NCI-H187 (cell line): ENCODE measurements at regions not wholly inside any gene's neighbourhood (a gene's known extent, or its start where the extent isn't known, plus 50 kb on each side); places are given as distances from the start of the nearest gene placed in this dataset.
"Not testable (repeated sequence)": the region's sequence is repeated elsewhere in the genome, so short reads cannot be mapped to it uniquely, and the experiment has no call there.

Source experiments
- DNase-seq, 2 experiments: peaks; one replicate each; lab custom pipeline; 2025; lab: John Stamatoyannopoulos, UW

DNA sequence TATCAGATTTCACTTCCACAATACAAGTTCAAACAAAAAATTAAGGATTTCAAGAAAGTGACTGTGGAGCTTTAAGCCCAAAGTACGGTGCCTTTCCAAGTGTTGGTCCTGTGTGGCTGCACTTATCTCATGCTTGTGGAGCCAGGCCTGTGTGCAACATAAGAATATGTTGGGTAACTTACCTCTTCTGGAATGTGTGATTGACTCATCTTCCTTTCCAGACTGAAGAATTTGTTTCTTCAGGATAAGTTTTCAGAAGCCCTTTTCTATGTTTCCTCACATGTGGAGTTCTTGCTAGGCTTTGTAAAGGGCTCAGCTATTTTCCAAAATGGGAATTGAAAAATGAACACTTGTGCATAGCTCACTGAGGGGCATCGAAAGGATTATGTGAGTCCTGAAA is 485.1 kb upstream of the PAPPA start:
- DNase-seq: no peak

DNA sequence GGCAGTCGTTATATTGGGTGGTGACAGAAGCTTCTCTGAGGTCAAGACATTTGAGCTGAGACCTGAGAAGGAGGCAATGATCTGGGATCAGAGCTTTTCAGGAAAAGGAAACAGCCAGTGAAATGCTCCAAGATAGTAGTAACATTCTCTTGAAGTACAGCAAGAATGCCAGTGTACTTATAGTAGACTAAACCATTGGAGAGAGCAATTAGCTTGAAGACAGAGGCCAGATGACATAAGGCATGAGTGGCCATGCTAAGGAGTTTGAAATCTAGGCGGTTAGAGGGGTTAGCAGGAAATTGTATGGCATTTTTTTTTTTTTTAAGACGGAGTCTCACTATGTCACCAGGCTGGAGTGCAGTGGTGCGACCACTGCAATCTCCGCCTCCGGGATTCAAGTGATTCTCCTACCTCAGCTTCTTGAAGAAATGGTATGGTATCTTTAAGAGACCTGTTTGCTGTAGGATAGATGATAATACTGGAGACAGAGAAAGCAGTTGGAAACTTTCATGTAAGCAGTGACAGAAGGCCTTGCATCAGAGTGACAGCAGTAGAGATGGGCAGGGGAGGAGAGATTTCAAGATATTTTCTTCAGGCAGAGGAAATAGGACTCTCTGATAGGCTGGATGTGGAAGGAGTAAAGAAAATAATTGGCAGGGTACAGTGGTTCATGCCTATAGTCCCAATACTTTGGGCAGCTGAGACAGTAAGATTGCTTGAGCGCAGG is 482.2 kb upstream of the PAPPA start:
- DNase-seq: no peak

DNA sequence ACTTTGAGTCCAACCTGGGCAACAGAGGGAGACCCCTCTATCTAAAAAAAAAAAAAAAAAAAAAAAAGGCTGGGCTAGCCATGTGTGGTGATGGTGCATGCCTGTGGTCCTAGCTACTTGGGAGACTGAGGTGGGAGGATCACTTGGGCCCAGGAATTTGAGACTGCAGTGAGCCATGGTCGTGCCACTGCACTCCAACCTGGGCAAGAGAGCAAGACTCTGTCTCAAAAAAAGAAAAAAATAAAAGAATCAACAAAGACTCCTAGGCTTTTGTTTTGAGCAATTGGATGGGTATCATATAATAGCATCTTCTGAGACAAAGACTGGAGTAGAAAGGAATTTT is 481.7 kb upstream of the PAPPA start:
- DNase-seq: no peak

DNA sequence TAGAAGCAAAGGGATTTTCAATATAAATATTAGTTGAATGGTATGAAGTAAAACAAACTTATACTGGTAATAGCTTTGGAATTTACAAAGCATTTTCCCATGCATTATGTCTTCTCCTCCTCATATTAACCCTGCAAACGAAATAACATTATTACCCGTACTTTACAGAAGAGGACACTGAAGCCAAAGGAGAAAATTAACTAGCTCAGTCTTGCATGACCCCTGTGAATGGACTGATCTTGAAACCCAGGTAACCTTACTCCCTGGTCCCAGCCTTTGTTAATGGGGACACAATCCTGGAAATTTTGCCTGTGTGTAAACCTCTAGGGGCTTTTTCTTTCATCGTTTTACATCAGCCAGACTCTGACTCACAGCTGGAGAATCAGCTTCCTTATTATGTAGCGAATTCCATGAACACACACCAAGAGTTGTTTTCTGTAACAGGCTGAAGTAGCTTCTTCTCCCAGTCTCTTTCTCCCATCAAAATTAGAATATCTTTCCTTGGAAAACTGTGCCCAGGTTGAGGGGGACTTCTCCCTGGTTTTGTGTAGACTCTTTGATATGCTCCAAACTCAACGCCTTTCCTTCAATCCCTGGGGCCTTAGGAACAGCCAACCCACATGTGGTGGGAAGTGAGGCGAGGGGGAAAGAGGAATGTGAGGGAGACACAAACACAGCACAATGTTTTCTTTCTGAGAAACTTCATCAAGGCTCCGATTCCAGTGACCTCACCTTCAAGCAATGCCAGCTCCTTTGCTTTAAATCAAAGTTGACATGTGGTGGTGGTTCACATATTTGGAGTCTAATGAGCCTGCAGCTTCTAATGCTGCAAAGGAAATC is 480.9 kb upstream of the PAPPA start:
- DNase-seq: no peak

DNA sequence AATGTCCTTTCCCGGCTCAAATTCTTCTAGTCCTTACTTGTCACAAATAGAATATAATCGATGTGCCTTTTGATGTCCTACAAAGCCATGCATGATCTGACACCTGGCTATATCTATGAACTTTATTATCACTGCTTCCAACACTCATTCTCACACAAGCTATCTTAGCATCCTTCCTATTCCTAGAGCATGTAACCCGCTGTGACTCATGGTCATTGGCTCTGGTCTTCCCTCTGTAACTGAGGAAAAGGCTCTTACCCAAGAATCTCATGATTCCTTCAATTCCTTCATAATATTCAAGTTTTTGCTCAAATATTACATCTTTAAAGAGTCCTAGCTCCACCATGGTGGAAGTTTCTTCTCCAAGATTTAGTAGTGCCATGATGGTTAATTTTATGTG is 480.0 kb upstream of the PAPPA start:
- DNase-seq: no peak

DNA sequence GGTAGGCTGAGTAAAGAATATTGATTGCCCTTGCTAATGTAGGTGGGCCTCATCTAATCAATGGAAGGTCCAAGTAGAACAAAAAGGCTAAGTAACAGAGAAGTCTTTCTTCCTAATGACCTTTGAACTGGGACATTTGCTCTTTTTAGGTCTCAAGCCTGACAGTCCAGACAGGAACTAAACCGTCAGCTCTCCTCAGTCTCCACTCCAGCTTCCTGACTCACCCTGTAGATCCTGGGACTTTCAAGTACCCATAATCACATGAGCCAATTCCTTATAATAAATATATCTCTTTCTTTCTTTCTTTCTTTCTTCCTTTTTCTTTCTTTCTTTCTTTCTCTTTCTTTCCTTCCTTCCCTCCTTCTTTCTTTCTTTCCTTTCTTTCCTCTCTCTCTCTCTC is 479.5 kb upstream of the PAPPA start:
- no peak for DNase-seq

DNA sequence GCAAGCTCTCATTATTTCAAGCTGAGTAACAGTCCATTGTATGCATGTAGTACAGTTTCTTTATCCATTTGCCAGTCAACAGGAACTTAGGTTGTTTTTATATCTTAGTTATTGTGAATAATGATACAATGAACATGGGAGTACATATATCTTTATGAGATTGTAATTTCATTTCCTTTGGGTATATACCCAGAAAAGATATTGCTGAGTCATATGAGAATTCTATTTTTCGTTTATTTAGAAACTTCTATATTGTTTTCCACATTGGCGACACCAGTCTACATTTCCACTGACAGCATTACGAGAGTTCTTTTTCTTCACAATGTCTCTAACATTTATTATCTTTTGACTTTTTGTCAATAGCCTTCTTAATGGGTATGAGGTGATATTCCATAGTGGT is 477.8 kb upstream of the PAPPA start:
- no peak for DNase-seq

DNA sequence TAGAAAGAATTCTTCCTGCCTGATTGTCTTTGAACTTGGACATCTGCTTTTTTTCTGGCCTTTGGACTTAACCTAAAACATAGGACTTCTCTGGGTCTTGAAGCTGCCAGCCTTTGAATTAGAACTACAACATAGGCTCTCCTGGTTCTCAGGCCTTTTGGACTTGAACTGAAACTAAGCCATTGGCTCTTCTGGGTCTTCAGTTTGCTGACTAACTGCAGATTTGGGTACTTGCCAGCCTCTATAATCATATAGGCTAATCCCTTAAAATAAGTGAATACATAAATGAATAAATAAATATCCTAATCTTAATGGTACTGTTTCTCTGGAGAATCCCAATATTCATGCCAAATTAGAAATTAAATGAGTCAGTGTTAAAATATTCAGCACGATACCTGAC is 473.4 kb upstream of the PAPPA start:
- no peak for DNase-seq

DNA sequence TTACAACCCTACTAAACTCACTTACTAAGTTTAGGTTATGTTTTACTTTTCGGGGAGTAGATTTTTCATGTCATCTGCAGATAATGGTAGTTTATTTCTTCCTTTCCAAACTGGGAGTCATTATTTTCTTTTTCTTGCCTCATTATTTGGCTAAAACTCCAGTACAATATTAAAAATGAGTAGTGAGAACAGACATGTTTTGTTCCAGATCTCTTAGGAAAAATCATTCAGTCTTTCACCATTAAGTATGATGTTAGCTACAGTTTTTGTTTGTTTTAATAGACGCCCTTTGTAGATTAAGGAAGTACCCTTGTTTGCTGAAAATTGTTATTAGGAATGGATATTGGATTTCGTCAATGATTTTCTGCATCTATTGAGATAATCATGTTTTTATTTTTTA is 472.0 kb upstream of the PAPPA start:
- DNase-seq: no peak

DNA sequence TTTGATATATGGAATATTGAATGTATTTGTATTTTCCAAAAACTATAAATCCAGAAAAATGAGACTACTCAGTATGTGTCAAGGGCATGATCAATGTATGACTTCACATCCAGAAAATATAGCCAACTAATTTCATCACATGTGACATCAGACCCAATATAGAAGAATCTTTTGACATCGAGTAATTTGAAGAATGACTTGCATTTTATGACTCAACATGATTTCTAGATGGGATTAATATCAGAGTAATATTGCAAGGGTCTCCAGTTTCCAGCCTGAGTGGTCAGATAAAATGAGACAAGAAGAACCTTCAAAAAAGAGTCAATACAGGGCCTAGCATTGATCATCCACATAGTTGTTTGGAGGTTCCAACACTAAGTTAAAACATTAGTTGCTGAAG is 467.5 kb upstream of the PAPPA start:
- no peak for DNase-seq

DNA sequence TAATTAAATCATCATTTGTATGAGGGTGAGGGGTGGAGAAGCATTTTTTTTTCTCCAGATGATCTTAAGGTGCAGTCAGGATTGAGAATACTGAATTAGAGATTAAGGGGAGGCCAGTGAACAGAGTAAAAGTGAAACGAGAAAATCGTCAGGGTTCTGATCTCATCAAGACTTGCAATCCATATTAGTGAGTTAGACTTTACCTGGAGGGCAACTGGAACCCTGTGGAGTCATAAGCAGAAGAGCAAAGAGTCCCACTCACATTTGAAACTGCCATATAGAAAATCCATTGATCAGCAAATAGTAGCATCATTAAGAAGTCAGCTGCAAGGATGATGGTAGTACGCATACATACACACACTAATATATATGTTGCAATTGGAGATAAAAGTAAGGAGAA is 466.2 kb upstream of the PAPPA start:
- DNase-seq: no peak

DNA sequence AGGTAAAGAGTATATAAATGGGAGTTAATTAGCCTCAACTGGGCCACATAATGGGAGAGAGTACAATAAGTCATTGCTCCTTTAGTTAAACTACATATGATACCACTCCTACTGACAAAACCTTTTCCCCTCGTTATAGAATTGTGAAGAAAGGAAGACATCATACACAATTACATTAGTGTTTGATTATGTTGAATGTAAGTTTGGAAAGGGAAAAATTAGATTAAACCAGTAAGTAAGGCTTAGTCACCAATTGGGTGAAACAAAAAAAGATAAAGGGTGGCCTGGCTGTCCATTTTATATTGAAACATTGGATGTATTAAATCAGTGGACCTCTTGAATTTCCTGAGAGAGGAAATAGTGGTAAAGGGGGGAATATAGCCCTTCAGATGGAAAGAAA is 464.3 kb upstream of the PAPPA start:
- no peak for DNase-seq

DNA sequence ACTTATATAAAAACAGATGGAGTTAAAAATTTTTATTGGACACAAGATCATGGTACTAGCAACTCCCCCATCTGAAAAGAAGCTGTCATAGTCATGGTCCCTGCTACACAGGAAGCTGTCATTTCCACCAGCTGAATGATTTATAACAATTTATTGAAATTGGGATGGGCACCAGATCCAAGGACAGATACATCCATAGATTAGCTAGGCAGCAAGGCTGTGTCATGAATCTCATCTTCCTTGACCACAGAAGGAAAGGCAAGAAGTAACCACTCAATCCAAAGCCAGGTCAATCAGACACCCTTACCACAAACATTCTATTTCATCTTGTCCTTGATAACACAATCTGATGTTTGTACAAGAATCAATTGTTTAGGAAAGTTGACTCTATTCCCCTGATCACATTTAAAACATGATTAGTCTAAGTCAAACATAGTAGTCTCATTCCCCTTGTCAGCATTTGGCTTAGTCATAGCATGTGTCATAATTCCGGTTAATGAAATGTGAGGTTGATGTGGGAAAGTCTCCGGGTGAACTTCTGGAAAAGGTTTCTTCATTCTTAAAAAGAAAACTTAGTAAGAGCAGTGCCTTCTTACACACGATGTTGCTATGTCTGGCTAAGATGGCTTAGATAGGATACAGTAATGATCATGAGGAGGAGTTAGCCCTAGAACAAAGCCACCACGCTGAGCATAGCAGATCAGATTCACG is 462.6 kb upstream of the PAPPA start:
- DNase-seq: no peak

DNA sequence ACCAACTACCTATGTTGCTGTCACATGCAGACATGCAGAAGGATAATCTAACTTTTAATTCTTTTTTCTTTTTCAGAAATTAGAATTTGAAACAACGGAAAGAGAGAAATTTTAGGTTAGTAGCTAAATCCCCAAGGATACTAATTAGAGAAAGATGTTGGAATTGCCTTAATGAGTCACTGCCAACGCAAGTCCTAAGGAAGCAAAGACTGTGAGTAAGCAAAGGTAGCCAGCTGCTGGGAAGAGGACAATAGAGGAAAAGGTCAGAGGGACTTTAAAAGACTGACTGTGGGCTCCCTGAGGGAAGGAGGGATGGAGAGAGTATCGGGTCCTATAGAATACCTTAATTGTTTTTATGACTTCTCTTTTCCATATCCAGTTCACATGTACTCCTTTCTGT is 461.9 kb upstream of the PAPPA start:
- no peak for DNase-seq

DNA sequence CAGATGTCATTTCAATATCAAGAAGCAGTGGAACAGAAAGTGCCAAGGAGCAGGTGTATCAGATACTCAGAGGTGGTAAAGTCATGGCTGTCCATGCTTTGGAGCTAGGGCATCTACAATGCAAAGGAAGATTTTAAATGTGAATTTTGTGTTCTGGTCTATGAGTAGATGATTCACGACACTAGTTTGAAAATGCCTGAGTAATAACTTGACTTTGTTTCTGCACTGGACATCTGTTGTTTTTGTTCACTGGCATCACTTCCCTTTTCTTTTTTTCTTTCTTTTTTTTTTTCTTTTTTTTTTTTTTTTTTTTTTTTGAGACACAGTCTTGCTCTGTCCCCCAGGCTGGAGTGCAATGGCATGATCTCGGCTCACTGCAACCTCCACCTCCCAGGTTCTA is 460.7 kb upstream of the PAPPA start:
- DNase-seq: not testable (repeated sequence)

DNA sequence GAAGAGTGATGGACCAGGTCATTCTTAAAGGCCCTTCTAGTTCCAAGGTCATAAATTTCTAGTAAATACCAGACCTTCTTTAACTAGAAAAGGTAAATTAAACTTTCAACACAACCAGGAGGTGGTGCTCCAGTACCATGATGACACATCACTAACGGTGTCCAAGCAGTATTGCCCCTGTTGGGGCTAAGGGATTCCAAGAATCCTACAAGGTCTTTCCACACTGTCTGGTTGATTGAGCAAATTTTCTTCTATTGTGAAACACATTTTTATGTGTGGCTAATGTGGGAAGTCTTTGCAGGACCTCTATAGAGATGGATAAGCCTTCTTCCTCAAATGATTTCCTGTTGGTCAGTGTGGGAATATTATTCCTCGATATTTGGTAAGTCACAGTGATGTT is 459.6 kb upstream of the PAPPA start:
- no peak for DNase-seq

DNA sequence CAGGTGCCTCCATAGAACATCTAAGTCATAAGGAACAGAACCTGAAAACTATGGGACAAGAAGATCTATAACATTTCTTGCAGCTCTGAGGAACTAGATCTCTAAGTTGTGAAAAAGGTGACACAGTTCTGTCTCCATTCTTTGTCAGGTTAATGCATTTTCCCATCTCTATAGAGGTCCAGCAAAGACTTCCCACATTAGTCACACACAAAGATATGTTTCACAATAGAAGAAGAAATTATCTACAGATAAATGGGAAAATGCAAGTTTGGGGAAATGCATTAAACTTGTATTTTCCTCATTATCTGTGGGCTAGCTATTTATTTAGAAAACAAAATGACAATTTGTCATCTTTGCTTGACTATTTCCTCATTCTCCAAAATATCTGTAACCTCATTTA is 458.6 kb upstream of the PAPPA start:
- no peak for DNase-seq

DNA sequence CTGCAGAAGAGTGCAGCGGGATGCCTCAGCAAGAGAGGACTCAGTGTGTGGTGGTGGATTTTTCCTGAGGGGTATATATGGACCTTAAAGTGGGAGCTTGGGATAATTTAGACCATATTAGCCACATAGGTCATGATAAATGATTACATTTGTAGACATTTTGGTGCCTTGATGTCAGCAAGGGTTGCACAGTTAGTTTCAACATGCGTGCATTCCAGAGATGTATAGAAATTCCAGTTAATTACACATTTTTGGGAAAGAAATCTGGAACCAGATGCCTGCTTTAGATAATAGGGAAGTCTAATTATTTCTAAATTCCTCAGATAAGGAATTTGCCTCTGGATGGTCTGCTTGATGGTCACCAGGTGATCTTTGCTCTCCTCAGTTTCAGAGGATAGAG is 440.6 kb upstream of the PAPPA start:
- no peak for DNase-seq

DNA sequence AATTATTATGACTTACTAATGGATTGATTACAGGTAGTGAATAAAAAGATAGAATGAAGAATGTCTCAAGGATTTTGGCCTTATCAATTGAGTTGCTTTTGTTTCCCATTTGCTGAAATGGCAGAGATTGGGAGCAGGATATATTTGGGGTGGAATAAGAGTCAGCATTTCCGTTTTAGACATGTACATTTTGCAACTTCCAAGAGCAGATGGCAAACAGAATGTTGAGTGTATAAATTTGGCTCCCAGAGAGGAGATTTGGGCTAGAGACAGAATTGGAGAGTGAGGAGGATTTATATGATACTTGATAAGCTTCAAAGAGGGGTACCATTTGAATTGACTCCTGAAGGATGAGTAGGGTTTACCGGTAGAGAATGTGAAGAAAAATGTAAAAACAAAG is 437.9 kb upstream of the PAPPA start:
- DNase-seq: no peak

DNA sequence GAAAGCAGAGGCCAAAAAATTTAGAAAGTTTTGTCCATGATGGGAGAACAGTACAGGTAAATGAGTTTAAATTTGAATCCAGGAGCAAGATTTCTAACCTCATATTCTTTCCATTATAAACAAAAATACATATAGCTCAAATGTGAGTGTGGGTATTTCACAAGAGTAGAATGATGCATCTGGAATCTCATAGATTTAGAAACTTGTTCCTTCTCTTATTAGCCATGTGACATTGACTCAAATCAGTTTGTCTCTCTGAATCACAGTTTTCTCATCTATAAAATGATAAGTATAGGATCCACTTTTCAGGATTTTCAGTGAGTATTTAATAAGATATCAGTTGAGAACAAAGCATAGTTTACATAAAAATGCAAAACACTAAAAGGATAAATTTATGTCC is 436.3 kb upstream of the PAPPA start:
- DNase-seq: no peak

DNA sequence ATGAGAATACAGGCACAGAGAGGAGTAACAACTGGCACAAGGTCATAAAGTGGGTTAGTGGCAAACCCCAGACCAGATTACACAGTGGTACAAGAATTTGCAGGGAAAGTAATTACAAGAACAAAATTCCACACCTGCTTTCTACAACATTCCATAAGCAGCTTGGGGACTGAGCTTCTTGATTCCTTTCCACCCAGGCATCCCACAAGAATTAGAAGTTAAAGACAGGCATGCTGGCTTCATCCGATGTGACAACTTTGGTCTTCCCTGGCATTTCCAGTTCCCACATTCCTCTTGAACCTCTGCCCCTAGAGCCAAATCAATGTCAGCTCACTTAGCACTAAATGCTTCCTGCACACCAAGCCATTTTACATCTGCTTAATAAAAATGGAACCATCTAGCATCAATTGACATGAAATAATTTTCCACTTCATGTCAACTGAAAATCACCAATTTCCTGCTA is 435.8 kb upstream of the PAPPA start:
- DNase-seq: no peak

DNA sequence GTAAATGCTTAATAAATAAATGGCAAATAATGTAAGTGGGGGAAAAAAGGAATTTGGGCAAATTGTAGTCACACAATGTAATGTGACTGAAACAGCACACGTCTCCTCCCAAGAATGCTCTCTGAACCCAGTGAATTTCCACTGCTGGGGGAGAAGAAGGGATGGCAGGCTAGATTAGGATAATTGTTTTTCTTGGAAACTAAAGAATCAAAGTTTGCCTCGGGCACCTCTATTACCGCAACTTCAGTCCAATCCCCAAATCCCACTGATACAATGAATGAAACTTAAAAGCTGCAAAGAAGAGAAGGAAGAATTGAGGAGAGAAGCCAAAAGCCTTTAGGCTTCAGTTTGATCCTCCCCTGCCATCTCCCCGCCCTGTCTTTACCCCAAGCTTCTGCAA is 423.2 kb upstream of the PAPPA start:
- no peak for DNase-seq

DNA sequence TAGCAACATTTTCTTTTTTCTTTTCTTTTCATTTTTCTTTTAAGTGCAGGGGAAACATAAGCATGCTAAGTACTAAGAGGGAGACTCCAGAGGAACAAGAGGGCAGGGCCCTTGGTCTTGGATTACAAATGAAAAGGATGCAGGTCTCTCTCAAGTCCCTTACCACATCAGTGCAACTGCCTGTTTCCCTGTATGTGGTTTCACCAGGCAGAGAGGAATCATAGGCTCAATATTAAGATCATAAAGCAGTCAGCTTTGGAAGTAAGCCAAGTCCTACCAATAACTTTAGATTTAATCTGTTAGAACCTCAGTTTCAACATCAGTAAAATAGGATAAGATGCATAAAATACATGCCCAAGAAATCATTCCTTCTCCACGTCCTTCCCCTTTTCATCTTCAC is 422.7 kb upstream of the PAPPA start:
- no peak for DNase-seq
